ENCODE measurements at regions not wholly inside any gene's neighbourhood (a gene's known extent, or its start where the extent isn't known, plus 50 kb on each side); places are given as distances from the start of the nearest gene placed in this dataset.

GRCh38 chr12:78386871-78387270, 477.7 kb upstream of the SYT1 start:
- Histone ChIP-seq H3K4me3 (ENCODE audit: low read length) (no peak overlapping the region), H3K4me1 (ENCODE audit: insufficient read depth, low read length) (no peaks in the 10 kb centered on the region), H3K9ac (ENCODE audit: low read length) (no peak overlapping the region), H2AFZ (ENCODE audit: low read length) (no peak overlapping the region), H3K9me3 (ENCODE audit: low read length) (no peaks in the 10 kb centered on the region), H3F3A (ENCODE audit: low read length, unreplicated experiment) (no peaks in the 10 kb centered on the region), H4K20me1 (ENCODE audit: low read length) (no peaks in the 10 kb centered on the region), H3K4me2 (ENCODE audit: low read length) (no peak overlapping the region), H3K27ac (ENCODE audit: low read length) (no peak overlapping the region), H3K27me3 (ENCODE audit: low read length) (no peaks in the 10 kb centered on the region), H3K79me2 (ENCODE audit: low read length) (no peaks in the 10 kb centered on the region), H3K36me3 (ENCODE audit: low read depth, low read length) (no peaks in the 10 kb centered on the region), H3K9me2 (replicated peaks; ENCODE audit: low read length) (no peaks in the 10 kb centered on the region)
- no peak for TF ChIP-seq EZH2 (IDR thresholded peaks at IDR 0.05; ENCODE audit: low read length, unreplicated experiment)
- no peak for TF ChIP-seq EZH2phosphoT487 (IDR thresholded peaks at IDR 0.05; ENCODE audit: borderline replicate concordance, low read length)
- TF ChIP-seq, protein P1, sequence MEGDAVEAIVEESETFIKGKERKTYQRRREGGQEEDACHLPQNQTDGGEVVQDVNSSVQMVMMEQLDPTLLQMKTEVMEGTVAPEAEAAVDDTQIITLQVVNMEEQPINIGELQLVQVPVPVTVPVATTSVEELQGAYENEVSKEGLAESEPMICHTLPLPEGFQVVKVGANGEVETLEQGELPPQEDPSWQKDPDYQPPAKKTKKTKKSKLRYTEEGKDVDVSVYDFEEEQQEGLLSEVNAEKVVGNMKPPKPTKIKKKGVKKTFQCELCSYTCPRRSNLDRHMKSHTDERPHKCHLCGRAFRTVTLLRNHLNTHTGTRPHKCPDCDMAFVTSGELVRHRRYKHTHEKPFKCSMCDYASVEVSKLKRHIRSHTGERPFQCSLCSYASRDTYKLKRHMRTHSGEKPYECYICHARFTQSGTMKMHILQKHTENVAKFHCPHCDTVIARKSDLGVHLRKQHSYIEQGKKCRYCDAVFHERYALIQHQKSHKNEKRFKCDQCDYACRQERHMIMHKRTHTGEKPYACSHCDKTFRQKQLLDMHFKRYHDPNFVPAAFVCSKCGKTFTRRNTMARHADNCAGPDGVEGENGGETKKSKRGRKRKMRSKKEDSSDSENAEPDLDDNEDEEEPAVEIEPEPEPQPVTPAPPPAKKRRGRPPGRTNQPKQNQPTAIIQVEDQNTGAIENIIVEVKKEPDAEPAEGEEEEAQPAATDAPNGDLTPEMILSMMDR (conservative IDR thresholded peaks at IDR 0.05; ENCODE audit: low read depth, low read length): no peak
- ATAC-seq (no peak), DNase-seq (no peak)
- intact Hi-C loops (cut with micrococcal nuclease): no loop called here
- CTCF ChIA-PET: no interaction called here
- BruUV-seq (replicated peaks): no TSS peak
- POLR2A ChIA-PET (ENCODE audit: unreplicated experiment): no interaction called here

GRCh38 chr12:78387721-78388120, 476.9 kb upstream of the SYT1 start:
- H4K20me1 ChIP-seq (ENCODE audit: low read length): no peaks in the 10 kb centered on the region
- H3F3A ChIP-seq (ENCODE audit: low read length, unreplicated experiment): no peaks in the 10 kb centered on the region
- H3K9ac ChIP-seq (ENCODE audit: low read length): no peak overlapping the region
- H3K36me3 ChIP-seq (ENCODE audit: low read depth, low read length): no peaks in the 10 kb centered on the region
- no peak overlapping the region for H3K4me2 ChIP-seq (ENCODE audit: low read length)
- H3K79me2 ChIP-seq (ENCODE audit: low read length): no peaks in the 10 kb centered on the region
- BruUV-seq (replicated peaks): no TSS peak
- no peak for ATAC-seq
- no peak for DNase-seq
- H3K27ac ChIP-seq (ENCODE audit: low read length): no peak overlapping the region
- no peak overlapping the region for H2AFZ ChIP-seq (ENCODE audit: low read length)
- CTCF ChIA-PET: no interaction called here
- intact Hi-C loops (cut with micrococcal nuclease): no loop called here
- POLR2A ChIA-PET (ENCODE audit: unreplicated experiment): no interaction called here
- H3K9me3 ChIP-seq (ENCODE audit: low read length): no peaks in the 10 kb centered on the region
- H3K4me1 ChIP-seq (ENCODE audit: insufficient read depth, low read length): no peaks in the 10 kb centered on the region
- H3K9me2 ChIP-seq (replicated peaks; ENCODE audit: low read length): no peaks in the 10 kb centered on the region
- TF ChIP-seq, protein P1 (conservative IDR thresholded peaks at IDR 0.05; ENCODE audit: low read depth, low read length): no peak
- TF ChIP-seq EZH2phosphoT487 (IDR thresholded peaks at IDR 0.05; ENCODE audit: borderline replicate concordance, low read length) (no peak), EZH2 (IDR thresholded peaks at IDR 0.05; ENCODE audit: low read length, unreplicated experiment) (no peak)
- no peak overlapping the region for H3K4me3 ChIP-seq (ENCODE audit: low read length)
- no peaks in the 10 kb centered on the region for H3K27me3 ChIP-seq (ENCODE audit: low read length)

GRCh38 chr12:78388461-78388860, 476.1 kb upstream of the SYT1 start:
- H3K27me3 ChIP-seq (ENCODE audit: low read length): no peaks in the 10 kb centered on the region
- H3K36me3 ChIP-seq (ENCODE audit: low read depth, low read length): no peaks in the 10 kb centered on the region
- no peak overlapping the region for H3K4me3 ChIP-seq (ENCODE audit: low read length)
- intact Hi-C loops (cut with micrococcal nuclease): no loop called here
- no peak overlapping the region for H3K4me2 ChIP-seq (ENCODE audit: low read length)
- H3K9me2 ChIP-seq (replicated peaks; ENCODE audit: low read length): no peaks in the 10 kb centered on the region
- no peak for DNase-seq
- H3K9me3 ChIP-seq (ENCODE audit: low read length): no peaks in the 10 kb centered on the region
- ATAC-seq: no peak
- no peaks in the 10 kb centered on the region for H3K4me1 ChIP-seq (ENCODE audit: insufficient read depth, low read length)
- H3K27ac ChIP-seq (ENCODE audit: low read length): no peak overlapping the region
- no peaks in the 10 kb centered on the region for H3K79me2 ChIP-seq (ENCODE audit: low read length)
- no TSS peak for BruUV-seq (replicated peaks)
- H3F3A ChIP-seq (ENCODE audit: low read length, unreplicated experiment): no peaks in the 10 kb centered on the region
- no peak overlapping the region for H2AFZ ChIP-seq (ENCODE audit: low read length)
- TF ChIP-seq EZH2phosphoT487 (IDR thresholded peaks at IDR 0.05; ENCODE audit: borderline replicate concordance, low read length) (no peak), EZH2 (IDR thresholded peaks at IDR 0.05; ENCODE audit: low read length, unreplicated experiment) (no peak)
- TF ChIP-seq, protein P1 (conservative IDR thresholded peaks at IDR 0.05; ENCODE audit: low read depth, low read length): no peak
- POLR2A ChIA-PET (ENCODE audit: unreplicated experiment): no interaction called here
- no peak overlapping the region for H3K9ac ChIP-seq (ENCODE audit: low read length)
- H4K20me1 ChIP-seq (ENCODE audit: low read length): no peaks in the 10 kb centered on the region
- CTCF ChIA-PET: no interaction called here
